Endodermal cell (in vitro differentiated cells): ENCODE measurements at regions not wholly inside any gene's neighbourhood (a gene's known extent, or its start where the extent isn't known, plus 50 kb on each side); places are given as distances from the start of the nearest gene placed in this dataset.

Experiments
- DNase-seq: peaks from one replicate; pipeline ENCODE4 v3.0.0-alpha.2; 2017
- H3K27ac ChIP-seq: 2 replicates; pipeline ENCODE4 v1.5.1; 2013; ENCODE audit warnings: mild to moderate bottlenecking, low read depth, low read length, moderate library complexity
- H3K27me3 ChIP-seq: 2 replicates; pipeline ENCODE4 v1.6.1; 2013; ENCODE audit warnings: mild to moderate bottlenecking, low read length, moderate library complexity; ENCODE audit not compliant: insufficient read depth, control insufficient read depth, poor library complexity, severe bottlenecking
- H3K36me3 ChIP-seq: 2 replicates; pipeline ENCODE4 v1.7.0; 2013; ENCODE audit warnings: mild to moderate bottlenecking, low read length, moderate library complexity; ENCODE audit not compliant: control insufficient read depth, insufficient read depth
- H3K4me1 ChIP-seq: one replicate; pipeline ENCODE4 v1.7.0; 2013; ENCODE audit warnings: low read length; ENCODE audit not compliant: control insufficient read depth, insufficient read depth
- H3K4me3 ChIP-seq: 2 replicates; pipeline ENCODE4 v1.5.1; 2013; ENCODE audit warnings: mild to moderate bottlenecking, low read length, moderate library complexity
- H3K9ac ChIP-seq: 2 replicates; pipeline ENCODE4 v1.6.1; 2013; ENCODE audit warnings: mild to moderate bottlenecking, low read length, moderate library complexity; ENCODE audit not compliant: poor library complexity, severe bottlenecking; ENCODE audit errors: extremely low read depth
- H3K9me3 ChIP-seq: 2 replicates; pipeline ENCODE4 v1.6.1; 2013; ENCODE audit warnings: mild to moderate bottlenecking, low read length, moderate library complexity; ENCODE audit not compliant: control insufficient read depth
- H3K27ac Mint-ChIP-seq: 2 replicates; pipeline ENCODE4 v1.8.0; 2020; ENCODE audit warnings: mixed read lengths
- H3K27me3 Mint-ChIP-seq: 2 replicates; pipeline ENCODE4 v1.8.0; 2021; ENCODE audit warnings: mild to moderate bottlenecking, mixed read lengths; ENCODE audit not compliant: insufficient read depth
- H3K36me3 Mint-ChIP-seq: 2 replicates; pipeline ENCODE4 v1.8.0; 2020; ENCODE audit warnings: low read depth, mixed read lengths
- H3K4me1 Mint-ChIP-seq: 2 replicates; pipeline ENCODE4 v1.8.0; 2020; ENCODE audit warnings: mixed read lengths
- H3K4me3 Mint-ChIP-seq: 2 replicates; pipeline ENCODE4 v1.8.0; 2020; ENCODE audit warnings: mild to moderate bottlenecking, moderate library complexity, mixed read lengths
- H3K9me3 Mint-ChIP-seq: 2 replicates; pipeline ENCODE4 v1.8.0; 2020; ENCODE audit warnings: mild to moderate bottlenecking, mixed read lengths
- CTCF ChIP-seq: fragments of 200-600 bp; sonication (generic); conservative IDR thresholded peaks from 2 replicates; pipeline ENCODE4 v1.5.0; 2021; ENCODE audit warnings: antibody characterized with exemption, mild to moderate bottlenecking
- WGBS, 2 experiments: methylation state at CpG; one replicate each; pipeline versions ENCODE4 v1.1.5 to v1.1.7; 2013; ENCODE audit warnings: missing lambda C conversion rate in 2 of 2, mixed read lengths in 1 of 2; ENCODE audit not compliant: insufficient coverage in 1 of 2, insufficient read length in 1 of 2; 5-methylcytosine and 5-hydroxymethylcytosine counted together

DNA sequence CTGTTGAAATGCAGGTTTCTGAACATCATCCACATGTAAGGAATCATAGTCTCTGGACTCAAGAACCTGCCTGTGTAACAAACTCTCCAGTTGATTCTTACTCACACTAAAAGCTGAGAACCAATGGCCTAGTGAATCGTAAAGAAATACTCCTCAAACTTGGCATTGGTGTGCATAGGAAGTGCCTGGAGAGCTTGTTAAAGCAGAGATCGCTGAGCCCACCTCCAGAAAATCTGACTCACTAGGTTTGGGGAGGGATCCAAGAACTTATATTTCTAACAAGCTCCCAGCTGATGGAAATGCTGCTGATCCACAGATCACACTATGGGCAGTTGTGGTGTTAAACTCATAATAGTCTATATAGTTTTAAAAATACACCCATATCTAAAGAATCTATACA lies 55.8 kb upstream of the LMCD1 start:
- no peaks in the 10 kb centered on the region for H3K4me1 Mint-ChIP-seq
- no peak overlapping the region for H3K27ac Mint-ChIP-seq
- no peak overlapping the region for H3K4me3 ChIP-seq
- H3K27ac ChIP-seq, result no peak overlapping the region
- H3K36me3 ChIP-seq, result no peaks in the 10 kb centered on the region
- peaks cover 2% of the 10 kb centered on the region for H3K36me3 Mint-ChIP-seq
- no peak overlapping the region for H3K4me3 Mint-ChIP-seq
- H3K9me3 ChIP-seq, result peaks cover 17% of the 10 kb centered on the region
- no peak for DNase-seq
- TF ChIP-seq CTCF, result no peak
- peaks cover 7% of the 10 kb centered on the region for H3K9me3 Mint-ChIP-seq
- peaks cover 9% of the 10 kb centered on the region for H3K4me1 ChIP-seq
- H3K9ac ChIP-seq, result no peak overlapping the region
- WGBS, 2 experiments, result 58 to 88% methylated on average over 2 of the region's 2 CpGs
- no peaks in the 10 kb centered on the region for H3K27me3 ChIP-seq
- no peaks in the 10 kb centered on the region for H3K27me3 Mint-ChIP-seq

GRCh38 chr3:8446845-8447244 lies 54.8 kb upstream of the LMCD1 start:
- no peaks in the 10 kb centered on the region for H3K36me3 Mint-ChIP-seq
- H3K27ac ChIP-seq, result no peak overlapping the region
- no peaks in the 10 kb centered on the region for H3K36me3 ChIP-seq
- no peaks in the 10 kb centered on the region for H3K27me3 ChIP-seq
- peaks cover 12% of the 10 kb centered on the region for H3K9me3 ChIP-seq
- TF ChIP-seq CTCF, result no peak
- 100% methylated on average over 2 of the region's 2 CpGs; no CpG with 5 or more reads in 1 of the 2 experiments for WGBS, 2 experiments
- no peaks in the 10 kb centered on the region for H3K27me3 Mint-ChIP-seq
- H3K27ac Mint-ChIP-seq, result no peak overlapping the region
- peaks cover 2% of the 10 kb centered on the region for H3K9me3 Mint-ChIP-seq
- DNase-seq, result no peak
- no peak overlapping the region for H3K9ac ChIP-seq
- peaks cover 9% of the 10 kb centered on the region for H3K4me1 ChIP-seq
- H3K4me1 Mint-ChIP-seq, result no peaks in the 10 kb centered on the region
- no peak overlapping the region for H3K4me3 Mint-ChIP-seq
- H3K4me3 ChIP-seq, result no peak overlapping the region

GRCh38 chr3:8450618-8451017 lies 51.0 kb upstream of the LMCD1 start:
- Histone ChIP-seq H3K36me3 (no peaks in the 10 kb centered on the region), H3K9ac (no peak overlapping the region), H3K9me3 (peaks cover 12% of the 10 kb centered on the region), H3K4me3 (no peak overlapping the region), H3K27ac (no peak overlapping the region), H3K27me3 (no peaks in the 10 kb centered on the region), H3K4me1 (peaks cover 3% of the 10 kb centered on the region)
- H3K27me3 Mint-ChIP-seq, result peaks cover 14% of the 10 kb centered on the region
- H3K27ac Mint-ChIP-seq, result no peak overlapping the region
- TF ChIP-seq CTCF, result peak; percentile 65
- H3K4me1 Mint-ChIP-seq, result peaks cover 3% of the 10 kb centered on the region
- DNase-seq, result no peak
- no peaks in the 10 kb centered on the region for H3K9me3 Mint-ChIP-seq
- no peak overlapping the region for H3K4me3 Mint-ChIP-seq
- H3K36me3 Mint-ChIP-seq, result no peaks in the 10 kb centered on the region
